HL-60/S4 treated with phorbol 12-myristate 13-acetate at 8.2 ng/mL for 4 days and 3 days (cell line): ENCODE measurements at regions not wholly inside any gene's neighbourhood (a gene's known extent, or its start where the extent isn't known, plus 50 kb on each side); places are given as distances from the start of the nearest gene placed in this dataset.

ENCODE experiments used
- in situ Hi-C: fragments of 300-500 bp; cut with MboI; formaldehyde crosslinking; loops from 2 replicates; pipeline ENCODE4 v1.15.0; 2022; ENCODE audit warnings: low sequenced_read_pairs

DNA sequence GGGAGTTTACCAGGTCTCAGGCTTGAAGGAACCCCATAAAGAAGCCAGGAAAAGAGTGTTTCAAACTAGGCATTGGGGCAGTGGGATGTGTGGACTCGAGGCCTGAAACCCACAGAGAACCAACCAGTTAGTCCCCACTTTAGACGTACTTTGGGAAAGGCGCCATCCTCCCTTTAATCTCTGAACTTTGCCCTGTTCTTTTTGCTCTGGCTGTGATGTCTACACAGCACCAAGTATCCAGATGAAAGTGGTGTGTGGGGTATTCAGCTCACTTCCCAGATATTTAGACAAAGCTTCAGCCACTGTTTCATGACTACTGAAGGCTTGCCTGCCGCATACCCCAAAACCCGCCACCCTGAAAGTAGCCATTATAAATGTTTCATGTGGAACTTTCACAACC is 116.9 kb upstream of the IRX5 start:
- in situ Hi-C loops, result no loop called here

DNA sequence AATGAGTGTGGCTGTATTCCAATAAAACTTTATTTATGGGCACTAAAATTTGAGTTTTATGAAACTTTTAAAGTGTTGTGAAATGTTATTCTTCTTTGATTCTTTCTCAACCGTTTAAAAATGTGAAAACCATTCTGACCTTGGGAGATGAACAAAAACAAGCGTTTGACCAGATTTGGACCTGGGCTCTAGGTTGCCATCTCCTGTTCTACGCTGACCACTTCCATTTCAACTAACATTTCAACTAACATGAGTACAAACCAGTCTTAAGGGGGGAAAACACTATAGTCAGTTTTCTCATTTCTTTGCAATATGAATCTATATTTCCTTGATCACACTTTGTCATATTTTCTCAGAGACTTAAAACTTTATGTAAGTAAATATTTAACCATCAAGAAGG is 118.4 kb upstream of the IRX5 start:
- in situ Hi-C loops, result no loop called here

DNA sequence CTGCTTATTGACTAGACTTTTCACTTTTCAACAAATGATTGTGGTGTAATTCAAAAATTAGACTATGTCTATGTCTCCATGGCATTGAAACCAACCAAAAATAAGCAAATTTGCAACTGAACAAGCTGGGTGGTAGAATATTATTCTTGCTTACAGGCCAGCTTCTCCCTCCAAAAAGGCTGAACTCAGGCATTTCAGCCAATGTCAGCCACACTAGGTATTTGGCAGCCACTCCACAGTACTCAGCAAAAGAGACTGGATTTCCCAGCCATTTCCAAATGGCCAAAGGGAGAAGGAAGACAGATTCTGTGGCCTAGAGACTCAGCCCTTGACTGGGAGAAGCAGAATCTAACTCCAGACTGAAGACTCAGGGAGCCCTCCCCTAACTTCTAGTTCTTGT is 121.8 kb upstream of the IRX5 start:
- in situ Hi-C loops, result no loop called here

DNA sequence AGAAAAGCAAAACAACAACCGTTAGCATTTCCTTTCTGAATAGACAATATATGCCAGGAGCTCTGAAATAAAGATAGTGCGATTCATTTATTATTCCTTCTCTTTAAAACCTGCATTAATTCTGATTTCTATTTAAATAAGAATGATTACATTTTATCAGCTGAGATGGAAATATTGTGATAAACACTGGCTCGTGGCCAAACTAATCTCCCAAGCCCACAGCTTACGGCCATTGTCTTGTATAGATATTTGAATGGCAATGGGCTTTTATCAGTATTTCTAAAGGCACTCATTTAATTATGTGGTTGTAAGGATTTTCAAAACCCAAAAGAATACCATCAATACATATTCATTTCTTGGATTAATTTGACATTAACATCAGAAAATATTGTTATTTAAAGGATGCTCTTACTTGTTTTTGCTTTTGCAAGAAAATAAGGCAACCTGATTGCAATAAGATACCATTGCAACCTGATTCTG is 123.7 kb upstream of the IRX5 start:
- in situ Hi-C loops, result no loop called here

DNA sequence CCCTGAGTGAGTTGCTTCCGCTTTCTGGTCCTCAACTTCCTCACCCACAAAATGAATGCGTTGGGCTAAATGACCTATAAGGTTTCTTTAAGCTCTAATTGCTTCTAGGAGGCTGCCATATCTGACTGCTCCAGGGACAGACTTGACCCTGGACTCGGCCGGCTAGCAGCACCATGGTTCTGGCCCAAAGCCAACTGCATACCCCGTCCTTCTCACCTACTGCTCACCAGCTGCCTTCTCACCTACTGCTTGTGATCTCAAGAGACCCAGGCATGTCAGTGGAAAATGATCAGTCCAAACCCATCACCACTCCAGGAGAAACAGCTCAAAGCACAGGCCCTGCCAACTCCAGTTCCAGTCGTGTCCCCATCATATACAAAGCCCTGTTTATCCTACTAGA is 124.3 kb upstream of the IRX5 start:
- in situ Hi-C loops, result no loop called here

DNA sequence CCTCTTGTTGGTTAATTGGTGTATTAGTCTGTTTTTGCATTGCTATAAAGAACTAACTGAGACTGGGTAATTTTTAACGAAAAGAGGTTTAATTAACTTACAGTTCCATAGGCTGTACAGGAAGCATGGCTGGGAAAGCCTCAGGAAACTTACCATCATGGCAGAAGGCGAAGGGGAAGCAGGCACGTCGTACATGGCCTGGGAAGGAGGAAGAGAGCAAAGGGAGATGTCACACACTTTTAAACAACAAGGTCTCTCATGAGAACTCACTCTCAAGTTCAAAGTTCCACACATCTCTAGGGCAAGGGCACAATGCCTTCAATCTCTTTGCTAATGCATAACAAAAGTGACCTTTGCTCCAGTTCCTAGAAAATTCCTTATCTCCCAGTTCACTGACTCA is 125.0 kb upstream of the IRX5 start:
- in situ Hi-C loops, result no loop called here

DNA sequence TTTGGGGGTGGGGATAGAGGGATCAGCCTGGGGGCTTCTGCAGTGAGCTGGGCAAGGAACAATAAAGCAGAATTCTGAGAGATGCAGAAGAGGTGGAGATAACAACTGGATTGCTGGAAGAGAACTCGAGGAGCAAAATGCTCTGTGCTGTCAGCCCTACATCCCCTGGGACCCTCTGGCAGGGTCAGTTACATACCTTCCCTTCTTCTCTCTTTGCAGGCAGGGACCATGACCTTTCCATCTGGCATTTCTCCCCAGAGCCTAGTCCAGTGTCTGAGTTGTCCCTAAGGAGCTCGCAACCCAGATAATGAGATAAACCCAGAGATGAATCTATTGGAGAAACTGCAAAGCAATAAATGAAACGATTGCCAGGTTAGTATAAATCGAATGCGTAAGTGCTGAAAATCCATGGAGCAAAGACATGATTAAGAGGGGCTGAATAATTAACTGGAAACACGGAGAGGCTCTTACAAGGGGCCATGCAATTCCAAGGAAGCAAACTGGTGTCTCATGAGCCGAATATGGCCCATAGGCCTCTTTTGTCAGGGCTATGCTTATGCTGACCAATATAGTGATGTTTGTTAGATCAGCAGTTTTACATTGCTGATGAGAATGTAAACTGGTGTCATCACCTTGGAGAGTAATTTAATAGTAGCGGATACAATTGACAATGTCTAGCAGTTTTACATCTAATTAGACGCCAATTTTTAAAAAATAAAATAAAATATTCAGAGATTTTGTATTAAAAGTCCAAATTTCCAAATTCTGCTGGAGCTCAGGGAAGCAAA is 129.4 kb upstream of the IRX5 start:
- in situ Hi-C loops, result no loop called here

DNA sequence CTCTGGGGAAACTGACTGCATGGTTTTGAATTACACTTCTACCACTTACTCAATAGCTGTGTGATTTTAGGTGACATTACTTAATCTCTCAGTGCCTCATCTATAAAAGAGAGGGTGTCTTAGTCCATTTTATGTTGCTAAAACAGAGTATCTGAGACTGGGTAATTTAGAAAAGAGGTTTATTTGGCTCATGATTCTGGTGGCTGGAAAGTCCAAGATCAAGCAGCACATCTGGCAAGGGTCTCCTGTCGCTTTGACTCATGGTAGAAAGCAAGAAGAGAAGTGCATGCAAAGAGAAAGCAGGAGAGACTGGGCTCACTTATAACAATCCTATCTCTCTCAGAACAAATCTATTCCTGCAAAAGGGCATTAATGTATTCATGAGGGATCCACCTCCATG is 132.4 kb upstream of the IRX5 start:
- in situ Hi-C loops, result no loop called here

DNA sequence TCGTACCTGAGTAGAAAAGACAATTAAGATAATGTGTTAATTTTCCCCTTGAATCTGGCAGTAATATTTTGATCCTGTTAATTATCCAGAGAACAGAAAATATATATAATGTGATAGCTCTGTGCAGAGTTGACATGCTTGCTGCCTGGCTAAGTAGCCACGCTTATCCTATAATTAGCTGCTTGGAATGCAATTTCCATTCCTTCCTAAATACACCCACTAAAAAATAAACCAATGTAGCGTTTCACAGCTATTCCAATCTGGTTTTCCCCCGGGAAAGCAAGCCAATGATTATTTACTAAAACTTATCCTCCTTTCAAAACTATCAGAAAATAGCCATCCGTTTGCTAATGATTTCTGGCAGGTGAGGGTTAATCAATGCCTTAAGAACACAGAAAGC is 134.5 kb upstream of the IRX5 start:
- in situ Hi-C loops, result no loop called here

DNA sequence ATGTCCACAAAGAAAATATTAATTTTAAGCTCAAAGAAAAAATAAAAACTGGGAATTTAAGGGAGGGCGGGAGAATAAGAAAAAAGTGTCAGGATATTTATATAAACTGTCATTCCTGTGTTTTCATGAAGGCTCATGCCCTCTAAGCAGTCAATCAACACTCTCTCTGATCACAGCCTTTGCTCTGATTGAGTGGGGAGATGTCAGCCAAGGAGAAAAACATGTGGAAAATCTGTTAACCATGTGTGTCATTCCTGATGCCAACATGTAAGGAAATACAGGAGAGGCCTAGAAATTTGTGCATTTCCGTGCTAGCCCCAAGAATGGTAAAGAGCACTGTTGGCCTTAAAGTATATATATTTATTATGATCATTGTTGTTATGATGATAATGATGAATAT is 137.9 kb upstream of the IRX5 start:
- in situ Hi-C loops, result no loop called here

DNA sequence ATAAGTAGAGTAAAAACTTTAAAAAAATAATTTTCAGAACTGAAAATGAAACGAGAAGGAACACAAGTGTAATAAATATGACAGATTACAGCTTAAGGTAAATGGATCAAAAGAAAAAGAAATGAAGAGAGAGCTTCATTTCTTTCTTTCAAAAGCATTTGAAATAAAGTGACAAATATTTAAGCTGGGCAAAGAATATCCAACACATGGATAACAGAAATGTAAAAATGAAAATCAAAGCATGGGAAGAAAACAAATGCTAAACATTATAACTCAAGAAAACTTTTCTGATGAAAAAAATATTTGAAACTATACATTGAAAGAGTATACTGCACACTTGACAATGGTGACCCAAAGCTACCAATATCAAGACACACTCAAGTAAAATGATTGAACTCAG is 143.6 kb upstream of the IRX5 start:
- in situ Hi-C loops, result no loop called here

DNA sequence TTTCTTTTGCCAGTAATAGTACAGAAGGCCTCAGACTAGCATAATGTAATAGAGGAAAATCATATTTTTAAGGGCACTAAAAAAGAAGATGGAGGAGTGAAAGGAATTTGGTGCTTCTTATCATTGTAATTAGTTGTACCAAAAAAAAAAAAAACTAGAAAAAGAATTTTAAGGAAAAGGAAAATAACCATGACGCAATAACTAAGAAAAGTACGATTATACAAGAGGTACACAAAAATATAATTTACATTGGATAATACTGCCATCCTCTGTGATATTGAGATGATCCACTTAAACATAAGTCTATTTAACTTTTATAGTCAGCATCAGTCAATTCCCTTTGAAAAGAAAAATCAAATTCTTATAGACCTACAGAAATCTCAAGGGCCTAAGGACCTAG is 146.7 kb upstream of the IRX5 start:
- in situ Hi-C loops, result no loop called here

DNA sequence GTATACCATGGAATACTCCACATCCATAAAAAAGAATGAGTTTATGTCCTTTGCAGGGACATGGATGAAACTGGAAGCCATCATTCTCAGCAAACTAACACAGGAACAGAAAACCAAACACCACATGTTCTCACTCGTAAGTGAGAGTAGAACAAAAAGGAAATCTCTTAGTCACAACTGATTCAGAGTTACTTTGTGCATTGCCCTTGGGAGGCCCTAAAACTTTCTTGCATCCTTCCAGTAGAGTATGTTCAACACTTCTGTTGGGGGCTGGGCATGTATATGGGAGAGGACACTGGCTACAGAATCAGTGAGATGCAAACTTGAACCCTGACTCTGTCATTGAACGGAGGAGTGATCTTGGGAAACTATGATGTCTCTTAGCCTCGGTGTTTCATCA is 147.4 kb upstream of the IRX5 start:
- in situ Hi-C loops, result no loop called here

DNA sequence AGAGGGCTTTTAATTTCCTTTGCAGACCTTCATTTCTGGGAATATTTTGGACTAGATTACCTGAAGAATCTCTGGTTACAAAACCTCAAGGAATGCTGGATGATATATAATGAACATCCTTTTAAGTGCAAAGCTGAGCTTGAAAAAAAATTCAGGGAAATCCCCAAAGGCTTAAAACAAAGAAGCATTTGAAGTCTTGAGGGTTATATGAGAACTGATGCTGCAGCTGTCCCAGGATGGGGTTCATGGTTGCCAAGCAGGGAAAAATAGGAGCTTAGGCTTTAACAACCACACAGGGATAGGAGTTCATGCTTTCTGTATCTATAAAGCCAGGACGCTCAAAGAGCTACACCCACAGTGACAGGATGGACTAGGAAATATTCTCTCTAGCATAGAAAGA is 150.4 kb upstream of the IRX5 start:
- in situ Hi-C loops, result no loop called here

DNA sequence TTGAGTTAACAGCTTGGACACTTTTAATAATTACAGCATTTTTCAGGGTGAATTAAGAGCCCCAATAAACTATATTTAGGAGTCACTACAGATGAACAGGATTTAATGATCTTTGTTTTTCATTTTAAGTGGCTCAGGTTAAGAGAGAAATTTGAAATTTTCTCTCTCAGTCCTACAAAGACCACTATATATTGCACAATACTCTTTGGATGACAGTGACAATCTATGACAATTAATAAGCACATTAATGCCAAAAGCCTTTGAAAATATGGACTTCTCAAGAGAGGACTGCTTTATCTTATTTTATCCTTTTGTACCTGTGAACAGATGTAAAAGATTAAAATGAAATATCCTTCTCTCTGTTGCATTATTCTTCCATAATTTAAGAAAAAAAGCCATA is 151.1 kb upstream of the IRX5 start:
- in situ Hi-C loops, result no loop called here

DNA sequence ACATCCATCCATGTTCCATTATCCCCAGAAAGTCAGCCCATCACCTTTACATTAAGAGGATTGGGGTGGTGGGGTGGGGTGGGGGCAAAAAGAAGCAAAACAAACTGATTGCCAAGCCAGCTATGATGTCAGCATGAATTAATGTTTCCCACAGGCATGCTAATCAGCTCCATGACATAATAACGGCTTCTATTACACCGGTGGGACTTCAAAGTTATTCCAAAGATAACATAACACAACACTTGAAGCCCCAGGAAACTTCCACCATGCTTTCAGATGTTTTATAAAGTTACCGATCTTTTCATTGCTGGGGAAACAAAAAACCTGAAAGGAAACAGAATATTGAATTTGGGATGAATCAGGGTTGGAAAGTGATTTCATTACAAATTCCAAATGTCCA is 155.9 kb upstream of the IRX5 start:
- in situ Hi-C loops, result no loop called here

DNA sequence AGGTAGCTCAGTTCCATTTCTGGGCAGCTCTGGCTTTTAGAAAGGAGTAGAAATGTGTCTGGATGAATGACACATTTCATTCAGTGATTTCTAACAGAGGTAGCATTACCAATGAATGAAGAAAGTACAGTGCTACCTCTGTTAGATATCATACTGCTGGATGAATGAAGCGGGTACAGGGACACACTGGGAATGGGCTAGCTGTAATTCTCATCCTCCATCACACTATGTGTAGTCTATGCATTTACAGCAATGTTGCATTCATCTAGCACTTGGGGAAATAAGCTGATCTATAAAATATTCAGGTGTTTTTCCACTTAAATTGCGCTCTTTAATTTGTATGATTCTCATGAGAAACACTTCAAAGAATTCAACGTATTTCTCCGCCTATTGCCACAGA is 158.3 kb upstream of the IRX5 start:
- in situ Hi-C loops, result no loop called here

DNA sequence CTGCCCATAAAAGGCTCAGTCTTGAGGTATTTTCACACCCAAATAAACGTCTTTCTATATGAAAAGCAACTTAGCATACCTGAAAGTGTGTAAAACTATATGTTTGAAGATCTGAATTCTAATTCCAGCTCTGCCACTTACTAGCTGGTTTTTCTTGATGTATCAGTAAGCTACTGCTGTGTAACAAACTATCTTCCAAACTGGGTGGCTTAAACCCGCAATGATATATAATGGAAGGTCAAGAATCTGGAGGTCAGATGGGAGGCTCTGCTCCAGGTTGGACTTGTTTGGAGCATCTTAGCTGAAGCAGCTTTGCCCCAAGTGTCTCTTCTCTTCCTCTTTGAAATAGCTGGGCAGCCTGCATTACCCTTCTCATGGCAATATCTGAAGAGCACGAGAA is 164.3 kb upstream of the IRX5 start:
- in situ Hi-C loops, result no loop called here

DNA sequence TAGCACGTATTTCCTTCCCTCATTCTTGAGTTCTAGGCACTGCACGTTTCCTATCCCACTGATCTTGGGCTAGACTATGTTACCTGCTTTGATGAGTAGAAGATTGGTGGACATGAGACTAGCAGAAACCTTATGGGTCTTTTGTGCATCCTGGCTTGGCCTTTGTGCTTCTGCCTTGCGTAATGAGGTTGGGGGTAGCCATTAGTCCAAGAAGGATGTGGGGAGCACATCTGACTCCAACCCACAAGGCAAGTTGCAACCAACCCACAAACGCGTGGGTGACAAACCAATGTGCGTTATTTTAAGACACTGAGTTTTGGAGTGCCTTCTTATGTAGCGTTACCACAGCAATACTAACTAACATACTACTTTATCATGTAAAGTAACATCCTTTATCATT is 180.4 kb upstream of the IRX5 start:
- in situ Hi-C loops, result no loop called here

DNA sequence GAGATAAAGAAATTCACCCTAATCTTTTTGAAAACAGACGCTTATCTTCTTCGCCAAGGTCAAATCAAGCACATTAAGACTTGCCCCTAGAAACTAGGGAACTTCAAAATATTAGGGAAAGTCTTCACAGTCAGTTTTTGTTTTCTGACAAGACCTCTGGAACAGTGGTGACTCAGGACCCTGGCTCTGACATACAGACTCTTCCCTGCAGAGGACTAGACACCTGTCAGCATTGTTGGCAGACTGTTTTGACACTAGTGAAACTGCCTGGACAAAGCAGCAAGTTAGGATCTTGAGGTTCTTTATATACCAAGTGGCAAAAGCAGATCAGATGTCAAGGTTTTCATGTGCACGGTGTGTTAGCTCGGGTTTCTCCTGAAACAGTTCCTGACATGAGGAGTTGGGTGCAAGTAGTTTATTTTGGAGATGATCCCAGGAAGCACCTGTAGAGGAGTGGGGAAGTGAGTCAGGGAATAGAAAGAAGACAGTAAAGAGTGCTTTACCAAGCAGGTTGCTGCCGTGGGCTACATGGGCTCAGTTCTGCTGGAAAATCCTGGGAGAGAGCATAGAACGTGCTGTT is 182.0 kb upstream of the IRX5 start:
- in situ Hi-C loops, result no loop called here

DNA sequence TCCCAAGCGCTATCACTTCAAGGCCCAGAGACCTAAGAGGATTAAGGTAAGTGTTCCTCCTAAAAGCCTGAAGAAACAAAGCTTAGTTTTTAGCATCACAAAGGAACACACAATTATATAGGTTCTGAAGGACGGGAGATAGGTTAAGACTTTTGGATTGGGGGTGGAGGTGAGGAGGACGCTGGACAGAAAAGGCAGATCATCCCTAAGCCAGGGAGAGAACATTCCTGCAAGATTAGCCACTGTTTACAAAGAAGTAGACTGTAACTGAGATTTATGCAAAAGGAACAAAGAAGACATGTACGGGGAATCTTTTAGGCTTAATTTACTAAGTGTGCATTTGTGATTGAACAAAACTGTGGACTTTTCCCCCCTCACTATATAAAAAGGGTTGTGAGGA is 184.1 kb upstream of the IRX5 start:
- in situ Hi-C loops, result no loop called here

DNA sequence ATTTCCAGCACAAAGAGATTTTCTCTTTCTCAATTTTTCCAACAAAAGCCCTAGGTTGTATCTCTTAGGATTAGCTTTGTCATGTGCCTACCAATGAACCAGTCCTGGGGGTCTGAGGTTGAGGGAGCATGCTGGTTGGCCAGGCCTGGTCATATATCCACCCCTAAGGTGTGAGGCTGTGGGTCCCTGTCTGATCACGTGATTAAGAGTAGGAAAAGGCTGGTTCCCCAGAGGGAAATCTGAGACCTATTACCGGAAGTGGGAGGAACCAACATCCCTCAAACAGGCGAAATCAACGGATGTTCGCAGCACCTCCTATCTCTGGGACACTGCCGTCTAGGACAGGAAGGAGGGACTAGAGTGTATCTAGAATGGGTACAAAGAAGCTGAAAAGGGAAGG is 185.7 kb upstream of the IRX5 start:
- in situ Hi-C loops, result no loop called here

DNA sequence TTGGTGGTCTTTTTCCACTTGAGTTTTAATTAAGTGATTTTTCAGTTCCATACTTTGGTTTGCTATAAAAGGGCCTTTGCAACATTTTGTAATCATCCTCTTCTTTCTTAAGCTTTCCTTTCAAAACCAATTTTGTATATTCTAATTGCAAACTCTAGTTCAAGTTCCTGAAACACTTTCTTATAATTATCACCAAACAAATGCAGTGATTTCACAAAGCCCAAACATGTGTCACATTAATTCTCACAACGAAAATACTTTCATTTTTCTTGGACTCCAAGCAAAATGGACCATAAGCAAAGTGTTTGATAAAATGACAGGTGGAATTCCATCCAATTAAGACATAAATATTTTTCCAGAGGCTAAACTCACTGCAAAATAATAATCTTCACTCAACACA is 188.2 kb upstream of the IRX5 start:
- in situ Hi-C loops, result no loop called here
